Calu3 (cell line): ENCODE measurements at regions not wholly inside any gene's neighbourhood (a gene's known extent, or its start where the extent isn't known, plus 50 kb on each side); places are given as distances from the start of the nearest gene placed in this dataset.

ENCODE experiments used
- BruUV-seq: library from RNA; stranded (reverse); fragments of 400-500 nt; replicated peaks from 2 replicates; lab custom pipeline; 2021; lab: Mats Ljungman, UMichigan
- CTCF ChIA-PET: fragments of 300-600 bp; sonication (Branson Sonifier 250); formaldehyde crosslinking; loops from one replicate; lab custom pipeline; 2022; ENCODE audit warnings: antibody characterized with exemption; lab: Charles Lee
- DNase-seq: peaks from one replicate; pipeline ENCODE4 v3.0.0; 2022
- H3K27ac Mint-ChIP-seq: one replicate; pipeline ENCODE4 v1.8.0; 2022; ENCODE audit warnings: mixed read lengths; ENCODE audit not compliant: unreplicated experiment
- H3K27me3 Mint-ChIP-seq: one replicate; pipeline ENCODE4 v1.8.0; 2022; ENCODE audit warnings: mixed read lengths; ENCODE audit not compliant: unreplicated experiment
- H3K36me3 Mint-ChIP-seq: one replicate; pipeline ENCODE4 v1.8.0; 2022; ENCODE audit warnings: mild to moderate bottlenecking, moderate library complexity, mixed read lengths; ENCODE audit not compliant: insufficient read depth, unreplicated experiment
- H3K4me1 Mint-ChIP-seq: one replicate; pipeline ENCODE4 v1.8.0; 2022; ENCODE audit warnings: mild to moderate bottlenecking, low read depth, mixed read lengths; ENCODE audit not compliant: unreplicated experiment
- H3K4me3 Mint-ChIP-seq: one replicate; pipeline ENCODE4 v1.8.0; 2022; ENCODE audit warnings: mild to moderate bottlenecking, low read depth, moderate library complexity, mixed read lengths; ENCODE audit not compliant: unreplicated experiment
- H3K9me3 Mint-ChIP-seq: one replicate; pipeline ENCODE4 v1.8.0; 2022; ENCODE audit warnings: low read depth, mixed read lengths; ENCODE audit not compliant: unreplicated experiment
- intact Hi-C: fragments of 100-400 bp; cut with micrococcal nuclease; formaldehyde crosslinking; loops from one replicate; pipeline ENCODE4 v1.10.0; 2022; ENCODE audit not compliant: unreplicated experiment
- TF ChIP-seq, protein P1 (sequence below): fragments of 200-600 bp; IDR thresholded peaks from one replicate; pipeline ENCODE4 v1.8.0; 2022; ENCODE audit warnings: antibody characterized with exemption; ENCODE audit not compliant: unreplicated experiment

DNA sequence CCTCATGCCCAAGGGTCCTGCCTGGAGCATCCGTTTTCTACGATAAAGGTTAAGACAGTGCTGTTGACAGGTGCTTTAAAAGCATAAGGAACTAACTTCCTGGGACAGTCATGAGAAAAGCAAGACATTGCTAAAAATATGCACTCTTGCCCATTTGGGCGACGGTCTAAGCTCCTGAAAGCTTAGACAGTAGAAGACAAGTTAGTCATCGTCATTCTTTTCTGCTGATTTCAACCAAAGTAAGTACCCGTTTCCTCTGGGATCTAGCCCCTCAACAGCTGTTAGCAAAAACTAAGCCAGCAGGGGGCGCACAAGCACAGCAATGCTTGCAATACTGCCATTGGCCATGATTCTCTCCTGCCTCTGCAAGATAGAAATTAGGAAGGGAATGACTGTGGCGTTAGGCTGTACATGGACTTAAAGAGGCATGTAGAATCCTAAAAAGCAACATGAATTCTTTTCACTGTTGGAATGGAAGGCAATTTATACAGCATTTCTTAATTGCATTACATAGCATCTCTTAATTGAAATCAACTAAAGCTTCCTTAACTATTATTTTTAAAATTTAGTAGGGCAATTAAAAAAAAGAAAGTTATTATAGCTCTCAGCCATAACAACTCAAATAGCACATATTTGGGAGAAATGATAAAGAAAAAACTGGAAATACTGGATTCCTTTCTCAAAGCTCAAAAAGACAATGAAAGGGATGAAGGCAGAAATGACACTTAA lies 147.8 kb upstream of the RALGAPA2 start:
- Mint-ChIP-seq H3K27ac (no peak overlapping the region), H3K4me3 (no peak overlapping the region), H3K4me1 (no peaks in the 10 kb centered on the region), H3K27me3 (no peaks in the 10 kb centered on the region), H3K9me3 (no peaks in the 10 kb centered on the region), H3K36me3 (no peaks in the 10 kb centered on the region)
- CTCF ChIA-PET, result no interaction called here
- BruUV-seq, result no TSS peak
- peak; percentile 70 for DNase-seq
- intact Hi-C loops, result loop anchor here (10.0 kb wide), 1 partner anchor 635 kb away; no protein-coding TSS in a partner anchor
- TF ChIP-seq, protein P1, sequence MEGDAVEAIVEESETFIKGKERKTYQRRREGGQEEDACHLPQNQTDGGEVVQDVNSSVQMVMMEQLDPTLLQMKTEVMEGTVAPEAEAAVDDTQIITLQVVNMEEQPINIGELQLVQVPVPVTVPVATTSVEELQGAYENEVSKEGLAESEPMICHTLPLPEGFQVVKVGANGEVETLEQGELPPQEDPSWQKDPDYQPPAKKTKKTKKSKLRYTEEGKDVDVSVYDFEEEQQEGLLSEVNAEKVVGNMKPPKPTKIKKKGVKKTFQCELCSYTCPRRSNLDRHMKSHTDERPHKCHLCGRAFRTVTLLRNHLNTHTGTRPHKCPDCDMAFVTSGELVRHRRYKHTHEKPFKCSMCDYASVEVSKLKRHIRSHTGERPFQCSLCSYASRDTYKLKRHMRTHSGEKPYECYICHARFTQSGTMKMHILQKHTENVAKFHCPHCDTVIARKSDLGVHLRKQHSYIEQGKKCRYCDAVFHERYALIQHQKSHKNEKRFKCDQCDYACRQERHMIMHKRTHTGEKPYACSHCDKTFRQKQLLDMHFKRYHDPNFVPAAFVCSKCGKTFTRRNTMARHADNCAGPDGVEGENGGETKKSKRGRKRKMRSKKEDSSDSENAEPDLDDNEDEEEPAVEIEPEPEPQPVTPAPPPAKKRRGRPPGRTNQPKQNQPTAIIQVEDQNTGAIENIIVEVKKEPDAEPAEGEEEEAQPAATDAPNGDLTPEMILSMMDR, result peak; percentile 37

DNA sequence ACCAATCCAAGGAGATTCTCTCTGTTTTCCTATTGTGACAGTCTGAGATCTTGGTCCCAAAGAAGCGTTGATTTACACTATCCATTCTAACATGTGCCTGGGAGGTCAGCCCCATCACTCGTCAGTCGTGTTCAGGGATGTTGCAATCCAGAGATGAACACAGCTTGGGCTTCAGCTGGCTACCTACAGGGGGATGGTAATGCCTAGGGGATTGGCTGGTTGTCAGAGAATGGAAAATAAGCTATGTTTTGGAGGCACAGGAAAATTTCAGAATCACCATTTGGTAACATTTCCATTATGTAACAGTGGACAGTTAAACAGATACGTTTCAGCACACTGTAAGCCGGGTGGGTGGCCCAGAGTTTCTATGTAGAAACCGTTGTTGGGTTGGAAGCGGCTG lies 147.1 kb upstream of the RALGAPA2 start:
- H3K9me3 Mint-ChIP-seq, result no peaks in the 10 kb centered on the region
- no peaks in the 10 kb centered on the region for H3K36me3 Mint-ChIP-seq
- intact Hi-C loops, result no loop called here
- no peaks in the 10 kb centered on the region for H3K27me3 Mint-ChIP-seq
- no peak for DNase-seq
- H3K27ac Mint-ChIP-seq, result no peak overlapping the region
- BruUV-seq, result no TSS peak
- H3K4me3 Mint-ChIP-seq, result no peak overlapping the region
- no peaks in the 10 kb centered on the region for H3K4me1 Mint-ChIP-seq
- CTCF ChIA-PET, result no interaction called here
- TF ChIP-seq, protein P1, result no peak

DNA sequence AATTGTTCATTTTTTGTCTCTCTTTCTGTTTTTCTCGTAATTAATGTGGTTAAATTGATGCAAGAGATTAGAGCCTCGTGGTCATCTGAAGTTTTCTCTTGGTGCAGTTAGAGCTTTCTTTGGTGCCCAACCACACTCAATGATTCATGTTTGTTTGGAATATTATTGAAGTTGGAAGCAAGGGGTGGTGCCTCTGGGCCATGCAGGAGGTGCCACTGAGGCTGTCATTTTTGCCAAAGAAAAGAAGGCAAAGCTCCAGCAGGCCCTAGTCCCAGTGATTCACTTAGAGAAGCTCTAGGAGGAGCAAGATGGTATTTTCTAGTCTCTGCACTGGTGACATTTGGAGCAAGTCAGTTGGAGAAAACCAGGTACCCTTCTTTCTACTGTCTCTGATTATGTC lies 144.5 kb upstream of the RALGAPA2 start:
- no peak for DNase-seq
- Mint-ChIP-seq H3K27me3 (peaks cover 12% of the 10 kb centered on the region), H3K36me3 (no peaks in the 10 kb centered on the region), H3K4me1 (no peaks in the 10 kb centered on the region), H3K27ac (no peak overlapping the region), H3K9me3 (no peaks in the 10 kb centered on the region), H3K4me3 (no peak overlapping the region)
- CTCF ChIA-PET, result no interaction called here
- BruUV-seq, result no TSS peak
- TF ChIP-seq, protein P1, result no peak
- intact Hi-C loops, result no loop called here

DNA sequence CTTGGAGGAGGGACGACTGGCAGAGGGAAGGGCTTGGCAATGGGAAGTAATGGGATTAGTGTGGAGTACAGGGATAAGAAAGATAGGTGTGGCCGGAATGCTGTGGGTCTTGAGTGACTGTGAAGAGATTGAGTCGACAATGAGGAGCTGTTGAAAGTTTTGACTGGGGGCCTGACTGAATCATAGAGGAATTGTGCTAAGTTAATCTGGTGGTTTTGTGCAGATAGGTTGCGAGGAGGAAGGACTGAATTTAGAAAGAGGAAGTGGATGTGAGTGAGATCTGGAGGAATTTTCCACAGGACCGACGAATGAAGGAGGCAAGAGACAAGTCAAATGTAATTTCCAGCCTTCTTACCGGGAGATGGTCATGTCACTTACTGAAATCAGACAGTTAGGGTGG lies 143.9 kb upstream of the RALGAPA2 start:
- TF ChIP-seq, protein P1, result no peak
- H3K4me3 Mint-ChIP-seq, result no peak overlapping the region
- no peak overlapping the region for H3K27ac Mint-ChIP-seq
- no peaks in the 10 kb centered on the region for H3K4me1 Mint-ChIP-seq
- H3K27me3 Mint-ChIP-seq, result peaks cover 13% of the 10 kb centered on the region
- no peak for DNase-seq
- H3K36me3 Mint-ChIP-seq, result no peaks in the 10 kb centered on the region
- H3K9me3 Mint-ChIP-seq, result no peaks in the 10 kb centered on the region
- no TSS peak for BruUV-seq
- CTCF ChIA-PET, result no interaction called here
- intact Hi-C loops, result no loop called here
